Central memory CD4-positive, alpha-beta T cell (primary cell): ENCODE measurements at regions not wholly inside any gene's neighbourhood (a gene's known extent, or its start where the extent isn't known, plus 50 kb on each side); places are given as distances from the start of the nearest gene placed in this dataset.
"Not testable (repeated sequence)": the region's sequence is repeated elsewhere in the genome, so short reads cannot be mapped to it uniquely, and the experiment has no call there.

Experiments
- DNase-seq: peaks from one replicate; pipeline ENCODE4 v3.0.0; 2022

DNA sequence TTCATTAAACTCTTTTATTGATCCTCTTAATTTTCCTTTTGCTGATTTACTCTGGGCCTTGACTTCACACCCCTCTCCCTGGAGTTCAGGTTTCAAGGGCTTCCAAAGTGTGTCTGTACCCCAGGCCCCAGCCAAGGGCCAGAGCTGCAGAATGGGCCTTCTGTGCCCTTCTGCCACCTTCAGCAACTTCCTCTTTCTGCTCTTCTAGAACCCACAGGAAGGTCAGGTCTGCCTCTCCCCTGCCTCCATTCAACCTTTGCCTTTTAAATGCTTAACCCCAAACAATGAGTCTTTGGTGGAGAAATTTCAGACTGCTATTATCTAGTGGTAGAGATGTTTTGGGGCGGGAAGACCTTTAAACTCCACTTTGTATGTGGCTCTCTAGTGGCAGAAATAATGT lies 63.1 kb downstream of the TSN start:
- no peak for DNase-seq

- no peak for DNase-seq
Observed at GRCh38 chr2:121819846-121820245, 64.4 kb downstream of the TSN start.

GRCh38 chr2:121821476-121822158 lies 66.2 kb downstream of the TSN start:
- DNase-seq = no peak

DNA sequence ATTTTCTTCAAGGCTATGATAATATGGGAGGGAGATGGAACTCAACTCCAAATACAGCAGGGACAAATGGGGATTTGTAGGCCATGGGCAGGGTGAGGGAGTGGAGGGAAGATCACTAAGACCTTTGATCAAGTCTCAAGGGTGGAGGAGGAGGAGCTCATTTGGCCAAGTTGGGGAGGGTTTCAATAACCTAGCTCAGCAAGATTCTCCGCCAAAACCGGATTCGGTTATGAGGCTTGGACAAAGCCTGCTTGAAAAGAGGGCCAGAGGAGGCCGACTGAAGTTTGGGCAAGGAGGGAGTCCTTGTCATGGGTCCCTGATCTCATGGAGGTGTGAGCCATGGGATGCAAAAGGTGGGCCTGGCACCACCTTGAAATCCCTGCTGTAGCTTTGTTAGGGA lies 68.8 kb downstream of the TSN start:
- no peak for DNase-seq

DNA sequence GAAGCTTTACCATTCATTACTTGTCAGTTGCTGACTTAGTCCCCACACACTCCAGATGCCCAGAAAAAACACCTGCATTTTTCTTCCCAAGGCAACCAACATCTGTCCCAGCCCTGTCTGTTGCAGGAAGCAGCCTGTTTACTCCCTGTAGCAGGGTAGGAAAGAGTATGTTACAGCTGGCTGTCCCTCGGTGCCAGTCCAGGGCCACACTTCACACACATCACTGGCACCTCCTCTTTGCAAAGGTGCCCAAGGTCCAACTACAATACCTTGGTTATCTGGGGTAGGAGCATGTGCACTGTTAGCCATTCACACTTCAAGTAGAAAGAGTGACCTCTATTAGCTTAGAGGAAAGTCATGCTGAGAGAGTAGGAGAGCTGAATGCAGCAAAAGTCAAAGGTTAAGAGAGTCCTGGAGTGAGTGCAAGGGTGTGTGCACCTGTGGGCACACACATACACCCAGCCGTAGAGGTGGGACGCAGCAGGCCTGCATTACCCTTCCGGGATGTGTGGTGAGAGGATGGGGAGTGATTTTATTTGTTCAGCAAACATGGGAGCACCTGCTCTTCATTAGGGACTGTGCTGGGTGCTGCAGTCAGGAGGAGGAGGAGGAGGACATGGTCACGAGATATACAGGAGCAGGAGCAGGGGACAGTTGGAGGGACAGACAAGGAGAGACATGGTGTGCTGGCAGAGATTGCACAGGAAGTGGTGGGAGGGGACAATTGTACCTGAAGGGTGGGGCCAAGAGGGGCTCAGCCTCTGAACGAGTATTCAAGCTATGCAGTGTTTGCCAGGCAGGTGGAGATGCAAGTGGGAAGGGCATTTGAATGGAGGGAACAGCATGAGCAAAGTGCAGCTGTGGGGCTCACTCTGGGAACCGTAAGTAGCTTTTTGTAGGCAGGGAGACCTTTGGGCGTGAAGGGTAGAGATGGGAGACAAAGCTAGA lies 69.8 kb downstream of the TSN start:
- DNase-seq = no peak

GRCh38 chr2:121826036-121826435 lies 70.6 kb downstream of the TSN start:
- DNase-seq = no peak

DNA sequence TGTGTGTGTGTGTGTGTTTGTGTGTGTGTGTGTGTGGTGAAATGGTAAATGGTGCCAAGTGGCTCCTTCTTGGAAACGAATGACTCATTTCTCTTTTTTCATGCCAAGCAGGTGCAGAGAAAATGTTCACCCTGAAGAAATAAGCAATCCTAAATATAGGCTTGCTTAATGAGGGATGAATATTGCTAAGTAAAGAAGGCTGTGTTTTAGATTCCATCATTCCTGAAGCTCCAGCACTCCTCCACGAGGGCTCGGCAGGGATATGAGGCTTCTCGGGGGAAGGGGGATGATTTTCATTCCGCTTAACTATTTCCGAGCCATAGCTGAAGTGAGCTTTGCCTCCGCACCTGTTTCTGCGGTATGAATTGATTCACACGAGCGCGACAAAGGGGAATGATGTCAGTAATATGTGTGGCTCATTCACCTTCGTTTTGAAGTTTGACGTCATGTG lies 72.9 kb downstream of the TSN start:
- DNase-seq = no peak

DNA sequence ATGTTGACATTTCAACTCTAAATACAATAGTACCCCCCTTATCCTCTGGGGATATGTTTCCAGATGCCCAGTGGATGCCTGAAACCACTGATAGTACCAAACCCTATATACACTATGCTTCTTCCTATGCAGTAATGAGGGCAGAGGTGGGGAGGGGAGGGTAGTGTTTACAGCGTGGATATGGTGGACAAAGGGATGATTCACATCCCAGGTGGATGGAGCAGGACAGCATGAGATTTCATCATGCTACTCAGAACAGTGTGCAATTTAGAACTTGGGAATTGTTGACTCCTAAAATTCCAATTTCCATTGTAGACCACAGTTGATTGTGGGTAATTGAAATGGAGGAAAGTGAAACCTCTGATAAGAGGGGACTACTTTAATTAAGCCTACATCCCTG lies 75.4 kb downstream of the TSN start:
- DNase-seq = no peak

GRCh38 chr2:121831841-121832240 lies 76.4 kb downstream of the TSN start:
- no peak for DNase-seq

DNA sequence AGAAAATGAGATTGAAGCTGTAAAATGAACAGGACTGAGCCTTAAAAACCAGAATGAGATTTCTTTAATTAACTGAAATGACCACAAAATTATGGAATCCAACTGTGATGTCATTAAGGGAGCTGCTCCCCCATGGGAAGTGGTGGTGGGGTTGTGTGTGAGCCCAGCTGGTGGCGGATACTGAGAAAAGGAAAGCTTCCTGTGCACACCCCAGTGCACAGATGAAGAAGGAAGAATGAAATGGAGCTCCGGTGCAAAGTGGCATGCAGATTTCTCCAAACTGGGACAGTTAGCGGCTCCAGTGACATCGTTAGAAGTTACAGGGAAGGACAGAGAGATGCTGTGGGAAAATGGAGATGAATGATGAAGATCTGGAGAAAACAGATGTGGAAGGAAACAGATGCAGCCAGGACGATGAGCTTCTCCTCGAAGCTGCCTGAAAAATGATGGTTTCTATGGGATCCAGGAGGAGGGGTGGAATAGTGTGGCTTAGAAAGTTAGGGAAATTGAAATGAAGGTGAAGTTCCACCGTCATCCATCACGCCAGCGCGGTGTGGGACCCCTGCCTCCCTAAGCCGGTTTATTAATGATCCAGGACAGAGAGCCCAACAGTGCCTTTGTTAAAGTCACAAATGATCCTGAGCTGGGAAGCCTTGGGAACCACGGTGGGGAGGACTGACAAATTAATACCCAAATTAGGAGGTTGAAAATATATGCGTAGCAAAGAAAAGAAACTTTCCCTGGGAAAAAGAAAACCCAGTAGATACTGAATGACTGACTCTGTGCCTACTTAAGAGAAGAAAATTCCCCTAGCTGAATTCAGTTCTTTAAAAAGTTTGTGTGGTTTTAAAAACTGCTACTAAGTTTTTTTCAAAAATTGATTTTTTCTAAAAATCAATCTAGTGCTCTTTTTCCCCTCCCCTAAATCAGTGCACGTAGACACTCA lies 77.2 kb downstream of the TSN start:
- no peak for DNase-seq

- no peak for DNase-seq
Observed at GRCh38 chr2:121833358-121833723, 77.9 kb downstream of the TSN start.

- DNase-seq = no peak
Observed at GRCh38 chr2:121836611-121837010, 81.2 kb downstream of the TSN start.

GRCh38 chr2:121837591-121837990 lies 82.1 kb downstream of the TSN start:
- no peak for DNase-seq

GRCh38 chr2:121838551-121838950 lies 83.1 kb downstream of the TSN start:
- no peak for DNase-seq

GRCh38 chr2:121839584-121839983 lies 84.1 kb downstream of the TSN start:
- no peak for DNase-seq

DNA sequence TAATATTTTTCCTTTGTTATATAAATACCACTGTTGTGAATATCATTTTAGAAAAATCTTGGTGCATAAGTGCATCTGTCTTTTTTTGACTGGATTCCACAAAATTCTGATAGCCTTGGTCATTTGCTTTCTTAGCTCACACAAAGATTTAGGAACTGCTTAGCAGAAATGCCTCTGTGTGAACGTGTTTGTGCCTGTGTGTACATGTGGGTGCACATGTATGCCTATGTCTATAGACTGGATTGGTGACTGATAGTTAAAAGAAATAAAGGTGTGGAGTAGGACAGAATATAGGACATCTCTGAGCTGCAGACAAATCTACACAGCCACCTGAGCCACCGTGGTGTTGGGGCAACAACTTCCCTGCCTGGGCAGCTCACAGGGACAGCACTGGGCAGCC lies 93.8 kb downstream of the TSN start:
- no peak for DNase-seq

- not testable (repeated sequence) for DNase-seq
Observed at GRCh38 chr2:121853149-121853548, 97.7 kb downstream of the TSN start.

DNA sequence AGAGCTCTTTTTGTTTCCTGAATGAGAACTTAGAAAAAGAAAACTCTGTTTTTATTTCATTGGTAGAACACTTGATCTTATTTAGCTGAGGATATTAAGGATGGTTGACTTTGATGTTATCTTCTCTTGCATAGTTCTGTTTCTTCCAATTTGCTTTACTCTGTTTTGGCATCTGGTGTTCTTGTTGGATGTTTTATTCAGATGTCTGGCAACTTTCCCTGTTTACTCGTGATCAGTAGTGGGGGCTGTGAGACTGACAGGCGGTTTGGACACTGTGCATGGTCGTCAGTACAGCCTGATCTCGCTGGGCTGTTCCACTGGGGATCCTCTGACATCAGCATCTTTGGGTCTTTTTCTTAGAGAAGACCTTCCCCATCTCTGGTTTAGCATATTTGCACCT lies 100.1 kb downstream of the TSN start:
- no peak for DNase-seq

DNA sequence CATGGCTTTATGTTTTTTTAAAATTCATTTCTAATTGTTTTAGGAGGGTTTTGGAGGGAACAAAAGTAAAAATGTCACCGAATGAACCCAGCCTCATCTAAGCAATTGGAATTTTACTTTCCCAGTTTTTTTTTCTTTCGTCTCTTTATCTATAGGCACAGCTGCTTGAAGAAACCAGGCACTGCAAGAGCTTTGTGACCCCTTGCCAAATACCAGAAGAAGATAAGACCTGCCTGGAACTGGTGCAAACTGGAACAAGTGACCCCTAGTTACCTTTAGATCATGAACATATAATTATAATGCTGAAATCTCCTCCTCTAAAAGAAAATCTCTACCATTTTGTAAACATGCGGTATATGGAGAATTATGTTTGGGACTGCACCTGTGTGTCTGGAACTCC lies 100.9 kb downstream of the TSN start:
- no peak for DNase-seq

GRCh38 chr2:121858369-121858768 lies 102.9 kb downstream of the TSN start:
- no peak for DNase-seq

- DNase-seq = no peak
Observed at GRCh38 chr2:121858847-121859246, 103.4 kb downstream of the TSN start.

DNA sequence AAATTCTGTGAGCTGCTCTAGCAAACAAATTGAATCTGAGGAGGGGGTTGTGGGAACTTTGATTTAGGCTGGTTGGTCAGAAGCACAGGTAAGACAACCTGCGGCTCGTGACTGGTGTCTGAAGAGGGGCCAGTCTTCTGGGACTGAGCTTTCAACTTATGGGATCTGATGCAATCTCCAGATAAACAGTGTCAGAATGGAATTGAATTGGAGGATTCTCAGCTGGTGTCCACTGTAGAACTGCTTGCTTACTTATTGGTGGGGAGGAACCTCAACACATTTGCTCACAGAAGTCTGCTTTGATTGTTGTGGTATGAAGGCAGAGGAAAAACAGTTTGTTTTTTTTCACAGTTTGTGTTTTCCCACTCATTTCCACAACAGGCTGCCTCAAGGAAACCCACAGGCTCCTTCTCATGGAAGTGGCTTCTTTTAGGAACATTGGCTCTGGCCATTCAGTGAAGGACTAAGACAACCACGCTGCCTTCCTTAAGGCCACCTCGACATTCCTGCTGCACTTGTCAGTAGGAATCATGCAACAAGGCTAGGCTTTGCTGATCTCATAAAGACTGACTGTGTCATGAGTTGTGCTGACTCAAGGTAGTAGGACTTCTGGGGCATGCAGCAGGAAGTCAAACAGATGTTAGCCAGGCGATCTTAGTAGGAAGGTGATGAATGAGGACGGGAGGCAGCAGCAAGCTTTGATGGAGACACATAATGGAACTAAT lies 104.7 kb downstream of the TSN start:
- no peak for DNase-seq
